CD8-positive, alpha-beta memory T cell (primary cell): ENCODE measurements at regions not wholly inside any gene's neighbourhood (a gene's known extent, or its start where the extent isn't known, plus 50 kb on each side); places are given as distances from the start of the nearest gene placed in this dataset.

Experiments used
- CTCF ChIA-PET: fragments of 350-600 bp; sonication (Branson Sonifier 250); formaldehyde crosslinking; loops from one replicate; lab custom pipeline; 2021; ENCODE audit warnings: antibody characterized with exemption; lab: Charles Lee
- POLR2A ChIA-PET: fragments of 350-600 bp; sonication (Branson Sonifier 250); formaldehyde crosslinking; loops from one replicate; lab custom pipeline; 2021; ENCODE audit warnings: antibody characterized with exemption; lab: Charles Lee
- DNase-seq, 5 donors: peaks; one replicate each; pipeline versions ENCODE4 v3.0.0 to v3.0.0-alpha.2; 2020 to 2022; ENCODE audit warnings: mixed read lengths in 1 of 5
- H3K27ac ChIP-seq: one replicate; pipeline ENCODE4 v1.7.0; 2013; ENCODE audit warnings: low read depth, mild to moderate bottlenecking, low read length, moderate library complexity
- H3K27me3 ChIP-seq: 2 replicates; pipeline ENCODE4 v1.7.0; 2013; ENCODE audit warnings: low read length, mild to moderate bottlenecking; ENCODE audit not compliant: insufficient read depth, poor library complexity, severe bottlenecking
- H3K36me3 ChIP-seq: 2 replicates; pipeline ENCODE4 v1.7.0; 2013; ENCODE audit warnings: mild to moderate bottlenecking, low read length, moderate library complexity; ENCODE audit not compliant: insufficient read depth
- H3K4me1 ChIP-seq: 2 replicates; pipeline ENCODE4 v1.7.0; 2013; ENCODE audit warnings: mild to moderate bottlenecking, low read length, moderate library complexity; ENCODE audit not compliant: insufficient read depth
- H3K4me3 ChIP-seq: 2 replicates; pipeline ENCODE4 v1.7.0; 2013; ENCODE audit warnings: mild to moderate bottlenecking, low read length
- H3K9me3 ChIP-seq: 2 replicates; pipeline ENCODE4 v1.7.0; 2013; ENCODE audit warnings: mild to moderate bottlenecking, low read length
- H3K27ac Mint-ChIP-seq, 8 donors: one replicate each; pipeline ENCODE4 v1.8.0; 2020 to 2021; ENCODE audit warnings: mixed read lengths in 8 of 8, mild to moderate bottlenecking in 6 of 8, inconsistent platforms in 3 of 8, moderate library complexity in 3 of 8
- H3K27me3 Mint-ChIP-seq, 2 donors: one replicate each; pipeline ENCODE4 v1.8.0; 2020 to 2021; ENCODE audit warnings: mixed read lengths in 2 of 2, mild to moderate bottlenecking in 1 of 2, moderate library complexity in 1 of 2
- H3K36me3 Mint-ChIP-seq, 3 donors: one replicate each; pipeline ENCODE4 v1.8.0; 2020 to 2021; ENCODE audit warnings: mixed read lengths in 3 of 3, inconsistent platforms in 1 of 3, mild to moderate bottlenecking in 1 of 3
- H3K4me1 Mint-ChIP-seq, 3 donors: one replicate each; pipeline ENCODE4 v1.8.0; 2020 to 2021; ENCODE audit warnings: mixed read lengths in 3 of 3, inconsistent platforms in 1 of 3, mild to moderate bottlenecking in 1 of 3
- H3K4me3 Mint-ChIP-seq, 7 donors: one replicate each; pipeline ENCODE4 v1.8.0; 2020 to 2021; ENCODE audit warnings: mixed read lengths in 7 of 7, mild to moderate bottlenecking in 6 of 7, moderate library complexity in 4 of 7, inconsistent platforms in 2 of 7
- H3K9me3 Mint-ChIP-seq, 5 donors: one replicate each; pipeline ENCODE4 v1.8.0; 2020 to 2022; ENCODE audit warnings: mixed read lengths in 5 of 5, mild to moderate bottlenecking in 3 of 5, moderate library complexity in 2 of 5, inconsistent platforms in 1 of 5

GRCh38 chr12:107238296-107238695 lies 144.9 kb upstream of the CRY1 start:
- no peaks in the 10 kb centered on the region for H3K27me3 ChIP-seq
- ChIA-PET CTCF (no interaction called here), POLR2A (no interaction called here)
- no peak overlapping the region for H3K27ac ChIP-seq
- H3K9me3 ChIP-seq, result no peaks in the 10 kb centered on the region
- Mint-ChIP-seq H3K9me3 (no peaks in the 10 kb centered on the region), H3K4me3 (no peak overlapping the region), H3K27me3 (peaks cover 11 to 75% of the 10 kb centered on the region in 2 donors), H3K4me1 (peaks cover 0 to 6% (median 5%) of the 10 kb centered on the region in 3 donors), H3K36me3 (no peaks in the 10 kb centered on the region), H3K27ac (no peak overlapping the region)
- no peak overlapping the region for H3K4me3 ChIP-seq
- peaks cover 4% of the 10 kb centered on the region for H3K4me1 ChIP-seq
- no peak for DNase-seq
- no peaks in the 10 kb centered on the region for H3K36me3 ChIP-seq

GRCh38 chr12:107241411-107241810 lies 148.1 kb upstream of the CRY1 start:
- no peak for DNase-seq
- Mint-ChIP-seq H3K36me3 (no peaks in the 10 kb centered on the region), H3K27ac (no peak overlapping the region), H3K4me3 (no peak overlapping the region), H3K4me1 (peaks cover 0 to 6% (median 5%) of the 10 kb centered on the region in 3 donors), H3K9me3 (no peaks in the 10 kb centered on the region), H3K27me3 (peaks cover 12 to 80% of the 10 kb centered on the region in 2 donors)
- POLR2A ChIA-PET, result no interaction called here
- Histone ChIP-seq H3K27me3 (no peaks in the 10 kb centered on the region), H3K4me1 (peaks cover 4% of the 10 kb centered on the region), H3K36me3 (no peaks in the 10 kb centered on the region), H3K9me3 (no peaks in the 10 kb centered on the region), H3K27ac (no peak overlapping the region), H3K4me3 (no peak overlapping the region)
- CTCF ChIA-PET, result no interaction called here

GRCh38 chr12:107242189-107242588 lies 148.8 kb upstream of the CRY1 start:
- Mint-ChIP-seq H3K4me3 (no peak overlapping the region), H3K9me3 (no peaks in the 10 kb centered on the region), H3K36me3 (no peaks in the 10 kb centered on the region), H3K27ac (no peak overlapping the region), H3K4me1 (peaks cover 0 to 1% (median 1%) of the 10 kb centered on the region in 3 donors), H3K27me3 (peaks cover 8 to 75% of the 10 kb centered on the region in 2 donors)
- H3K27ac ChIP-seq, result no peak overlapping the region
- no peaks in the 10 kb centered on the region for H3K9me3 ChIP-seq
- H3K4me3 ChIP-seq, result no peak overlapping the region
- H3K36me3 ChIP-seq, result no peaks in the 10 kb centered on the region
- H3K27me3 ChIP-seq, result no peaks in the 10 kb centered on the region
- H3K4me1 ChIP-seq, result no peaks in the 10 kb centered on the region
- POLR2A ChIA-PET, result no interaction called here
- CTCF ChIA-PET, result no interaction called here
- DNase-seq, result no peak

DNA sequence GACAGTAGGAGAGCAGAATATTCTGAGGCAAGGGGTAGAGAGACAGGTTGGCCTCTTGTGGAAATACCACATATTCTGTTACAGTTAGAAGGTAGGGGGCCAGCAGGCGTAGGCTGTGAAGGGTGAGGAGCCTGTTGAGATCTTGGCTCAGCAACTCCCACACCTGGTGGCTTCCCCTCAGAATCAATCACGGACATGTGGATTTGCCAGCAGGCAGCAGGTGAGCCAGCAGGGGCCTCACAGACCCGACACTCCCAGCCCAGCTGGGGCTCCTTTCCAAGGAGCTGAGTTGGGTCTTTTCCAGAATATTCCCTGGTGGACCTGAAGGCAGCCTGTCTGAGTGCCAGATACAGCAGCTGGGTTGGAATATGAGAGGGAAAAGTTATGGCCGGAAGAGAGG lies 150.0 kb upstream of the CRY1 start:
- no peak overlapping the region for H3K27ac ChIP-seq
- no peak overlapping the region for H3K4me3 ChIP-seq
- Mint-ChIP-seq H3K9me3 (no peaks in the 10 kb centered on the region), H3K4me3 (no peak overlapping the region), H3K27ac (peak overlapping the region in 1 of 8 donors; percentile 9), H3K4me1 (no peaks in the 10 kb centered on the region), H3K27me3 (peaks cover 8 to 65% of the 10 kb centered on the region in 2 donors), H3K36me3 (no peaks in the 10 kb centered on the region)
- no peaks in the 10 kb centered on the region for H3K36me3 ChIP-seq
- H3K27me3 ChIP-seq, result no peaks in the 10 kb centered on the region
- no peak for DNase-seq
- CTCF ChIA-PET, result no interaction called here
- no peaks in the 10 kb centered on the region for H3K4me1 ChIP-seq
- POLR2A ChIA-PET, result no interaction called here
- no peaks in the 10 kb centered on the region for H3K9me3 ChIP-seq

- Histone ChIP-seq H3K27me3 (no peaks in the 10 kb centered on the region), H3K4me3 (no peak overlapping the region), H3K27ac (no peak overlapping the region), H3K4me1 (no peaks in the 10 kb centered on the region), H3K36me3 (no peaks in the 10 kb centered on the region), H3K9me3 (no peaks in the 10 kb centered on the region)
- Mint-ChIP-seq H3K27ac (no peak overlapping the region), H3K4me3 (no peak overlapping the region), H3K4me1 (no peaks in the 10 kb centered on the region), H3K36me3 (no peaks in the 10 kb centered on the region), H3K9me3 (no peaks in the 10 kb centered on the region), H3K27me3 (peaks cover 8 to 53% of the 10 kb centered on the region in 2 donors)
- ChIA-PET POLR2A (no interaction called here), CTCF (no interaction called here)
- DNase-seq, result no peak
Observed at GRCh38 chr12:107244584-107244983, 151.2 kb upstream of the CRY1 start.

DNA sequence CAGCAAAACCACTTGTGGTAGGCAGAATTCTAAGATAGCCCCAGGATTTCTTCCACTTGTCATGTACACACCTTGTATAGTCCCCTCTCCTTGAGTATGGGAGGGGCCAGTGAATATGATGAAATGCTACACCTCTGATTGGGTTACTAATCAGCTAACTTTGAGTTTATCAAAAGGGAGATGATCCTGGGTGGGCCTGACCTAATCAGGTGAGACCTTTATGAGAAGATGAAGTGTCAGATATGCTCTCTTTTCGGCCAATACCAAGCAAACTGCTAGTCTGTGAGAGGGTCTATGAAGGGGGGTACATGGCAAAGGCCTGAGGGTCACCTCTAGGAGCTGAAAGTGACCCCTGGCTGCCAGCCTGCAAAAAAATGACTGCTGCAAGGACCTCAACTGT lies 154.3 kb upstream of the CRY1 start:
- ChIA-PET POLR2A (no interaction called here), CTCF (no interaction called here)
- H3K4me1 ChIP-seq, result no peaks in the 10 kb centered on the region
- no peak overlapping the region for H3K27ac Mint-ChIP-seq
- no peak for DNase-seq
- no peak overlapping the region for H3K4me3 ChIP-seq
- no peaks in the 10 kb centered on the region for H3K36me3 ChIP-seq
- no peak overlapping the region for H3K27ac ChIP-seq
- H3K9me3 ChIP-seq, result no peaks in the 10 kb centered on the region
- H3K4me1 Mint-ChIP-seq, result no peaks in the 10 kb centered on the region
- H3K36me3 Mint-ChIP-seq, result no peaks in the 10 kb centered on the region
- H3K9me3 Mint-ChIP-seq, result no peaks in the 10 kb centered on the region
- peaks cover 6 to 40% of the 10 kb centered on the region in 2 donors for H3K27me3 Mint-ChIP-seq
- H3K4me3 Mint-ChIP-seq, result no peak overlapping the region
- H3K27me3 ChIP-seq, result no peaks in the 10 kb centered on the region

DNA sequence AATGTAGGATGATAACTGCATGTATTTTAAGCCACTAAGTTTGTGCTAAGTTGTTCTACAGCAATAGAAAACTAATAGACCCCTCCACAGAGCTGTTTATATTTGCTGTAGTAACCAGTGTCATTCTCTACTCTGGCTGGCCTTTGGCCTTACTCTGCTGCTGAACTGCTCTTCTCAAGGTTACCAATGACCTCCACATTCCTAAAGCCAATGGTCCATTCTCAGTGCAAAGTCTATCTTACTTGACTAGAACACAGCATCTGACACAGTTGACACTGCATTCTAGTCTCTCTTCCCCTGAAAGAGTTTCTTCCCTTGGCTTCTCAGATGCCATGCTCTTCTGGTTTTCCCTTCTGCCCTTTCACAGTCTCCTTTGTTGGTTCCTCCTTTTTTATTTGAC lies 154.8 kb upstream of the CRY1 start:
- ChIA-PET POLR2A (no interaction called here), CTCF (no interaction called here)
- Mint-ChIP-seq H3K4me3 (no peak overlapping the region), H3K27me3 (peaks cover 4 to 35% of the 10 kb centered on the region in 2 donors), H3K4me1 (no peaks in the 10 kb centered on the region), H3K36me3 (no peaks in the 10 kb centered on the region), H3K9me3 (no peaks in the 10 kb centered on the region), H3K27ac (no peak overlapping the region)
- DNase-seq, result no peak
- Histone ChIP-seq H3K4me3 (no peak overlapping the region), H3K9me3 (no peaks in the 10 kb centered on the region), H3K27ac (no peak overlapping the region), H3K4me1 (no peaks in the 10 kb centered on the region), H3K36me3 (no peaks in the 10 kb centered on the region), H3K27me3 (no peaks in the 10 kb centered on the region)

DNA sequence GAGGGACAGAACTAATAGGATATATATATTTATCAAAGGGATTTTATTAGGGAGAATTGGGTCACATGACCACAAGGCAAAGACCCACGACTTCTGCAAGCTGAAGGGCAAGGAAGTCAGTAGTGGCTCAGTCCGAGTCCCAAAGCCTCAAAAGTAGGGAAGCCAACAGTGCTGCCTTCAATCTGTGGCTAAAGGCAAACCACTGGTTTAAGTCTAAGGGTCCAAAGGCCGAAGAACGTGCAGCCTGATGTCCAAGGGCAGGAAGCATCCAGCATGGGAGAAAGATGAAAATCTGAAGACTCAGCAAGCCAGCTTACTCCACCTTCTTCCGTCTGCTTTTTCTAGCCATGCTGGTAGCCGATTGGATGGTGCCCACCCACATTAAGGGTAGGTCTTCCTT lies 157.9 kb upstream of the CRY1 start:
- CTCF ChIA-PET, result no interaction called here
- Mint-ChIP-seq H3K4me1 (no peaks in the 10 kb centered on the region), H3K36me3 (no peaks in the 10 kb centered on the region), H3K4me3 (no peak overlapping the region), H3K27me3 (peaks cover 4 to 20% of the 10 kb centered on the region in 2 donors), H3K27ac (no peak overlapping the region), H3K9me3 (no peaks in the 10 kb centered on the region)
- Histone ChIP-seq H3K36me3 (no peaks in the 10 kb centered on the region), H3K4me3 (no peak overlapping the region), H3K27ac (no peak overlapping the region), H3K4me1 (no peaks in the 10 kb centered on the region), H3K9me3 (no peaks in the 10 kb centered on the region), H3K27me3 (no peaks in the 10 kb centered on the region)
- POLR2A ChIA-PET, result no interaction called here
- DNase-seq, result no peak

GRCh38 chr12:107253361-107253760 lies 160.0 kb upstream of the CRY1 start:
- Mint-ChIP-seq H3K9me3 (no peaks in the 10 kb centered on the region), H3K27ac (no peak overlapping the region), H3K36me3 (peaks cover 0 to 5% (median 0%) of the 10 kb centered on the region in 3 donors), H3K4me3 (no peak overlapping the region), H3K4me1 (no peaks in the 10 kb centered on the region), H3K27me3 (peaks cover 11 to 30% of the 10 kb centered on the region in 2 donors)
- no peak for DNase-seq
- no peaks in the 10 kb centered on the region for H3K9me3 ChIP-seq
- no peaks in the 10 kb centered on the region for H3K27me3 ChIP-seq
- H3K27ac ChIP-seq, result no peak overlapping the region
- H3K4me3 ChIP-seq, result no peak overlapping the region
- ChIA-PET CTCF (no interaction called here), POLR2A (no interaction called here)
- H3K4me1 ChIP-seq, result no peaks in the 10 kb centered on the region
- no peaks in the 10 kb centered on the region for H3K36me3 ChIP-seq
